Neural cell (in vitro differentiated cells): ENCODE measurements at regions not wholly inside any gene's neighbourhood (a gene's known extent, or its start where the extent isn't known, plus 50 kb on each side); places are given as distances from the start of the nearest gene placed in this dataset.

ENCODE experiments used
- EP300 ChIP-seq: fragments of 450-650 bp; conservative IDR thresholded peaks from 2 replicates; pipeline ENCODE4 v1.6.1; 2014; ENCODE audit warnings: antibody characterized with exemption, mild to moderate bottlenecking, moderate library complexity; ENCODE audit not compliant: poor library complexity, severe bottlenecking
- EZH2 ChIP-seq: fragments of 200-600, 300-800 bp; shearing (Covaris generic), sonication (generic); IDR thresholded peaks from 2 replicates; pipeline ENCODE4 v1.6.1; 2014; ENCODE audit warnings: antibody characterized with exemption, low read length, borderline replicate concordance, mild to moderate bottlenecking; ENCODE audit not compliant: insufficient read depth, poor library complexity, severe bottlenecking
- MXI1 ChIP-seq: fragments of 450-650 bp; conservative IDR thresholded peaks from 2 replicates; pipeline ENCODE4 v1.6.1; 2014; ENCODE audit warnings: antibody characterized with exemption, mild to moderate bottlenecking; ENCODE audit not compliant: poor library complexity, severe bottlenecking
- POLR2AphosphoS5 ChIP-seq: IDR thresholded peaks from 2 replicates; pipeline ENCODE4 v1.6.1; 2012
- RAD21 ChIP-seq: fragments of 450-650 bp; conservative IDR thresholded peaks from 2 replicates; pipeline ENCODE4 v1.6.1; 2014; ENCODE audit warnings: antibody characterized with exemption, mild to moderate bottlenecking, moderate library complexity
- TAF1 ChIP-seq: IDR thresholded peaks from 2 replicates; pipeline ENCODE4 v1.6.1; 2012; ENCODE audit warnings: low read depth
- TF ChIP-seq, protein P1 (sequence below): fragments of 450-650 bp; IDR thresholded peaks from 2 replicates; pipeline ENCODE4 v1.5.1; 2014; ENCODE audit warnings: antibody characterized with exemption, mild to moderate bottlenecking, moderate library complexity; ENCODE audit not compliant: poor library complexity, severe bottlenecking

DNA sequence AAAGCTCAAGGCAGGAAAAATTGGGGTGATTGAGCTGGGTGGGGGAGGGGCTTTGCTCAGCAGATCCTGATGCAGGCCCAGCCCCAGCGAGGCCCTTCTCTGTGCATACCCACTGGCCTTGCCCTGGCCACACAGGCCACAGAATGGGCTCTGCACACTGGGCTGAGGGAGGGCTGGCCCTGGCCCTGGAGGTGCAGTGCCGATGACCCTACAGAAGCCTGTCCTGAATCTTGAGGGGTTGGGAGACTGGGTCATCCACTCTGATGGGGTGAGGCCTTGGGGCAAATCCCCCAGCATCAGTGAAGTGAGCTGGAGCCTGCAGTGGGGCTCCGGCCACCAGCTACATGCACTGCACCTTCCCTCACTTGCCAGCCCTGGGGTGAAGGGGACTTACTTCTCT is 153.1 kb downstream of the URI1 start:
- TF ChIP-seq POLR2AphosphoS5 (no peak), TAF1 (no peak), RAD21 (no peak), MXI1 (no peak), EZH2 (no peak), EP300 (no peak)
- TF ChIP-seq, protein P1, sequence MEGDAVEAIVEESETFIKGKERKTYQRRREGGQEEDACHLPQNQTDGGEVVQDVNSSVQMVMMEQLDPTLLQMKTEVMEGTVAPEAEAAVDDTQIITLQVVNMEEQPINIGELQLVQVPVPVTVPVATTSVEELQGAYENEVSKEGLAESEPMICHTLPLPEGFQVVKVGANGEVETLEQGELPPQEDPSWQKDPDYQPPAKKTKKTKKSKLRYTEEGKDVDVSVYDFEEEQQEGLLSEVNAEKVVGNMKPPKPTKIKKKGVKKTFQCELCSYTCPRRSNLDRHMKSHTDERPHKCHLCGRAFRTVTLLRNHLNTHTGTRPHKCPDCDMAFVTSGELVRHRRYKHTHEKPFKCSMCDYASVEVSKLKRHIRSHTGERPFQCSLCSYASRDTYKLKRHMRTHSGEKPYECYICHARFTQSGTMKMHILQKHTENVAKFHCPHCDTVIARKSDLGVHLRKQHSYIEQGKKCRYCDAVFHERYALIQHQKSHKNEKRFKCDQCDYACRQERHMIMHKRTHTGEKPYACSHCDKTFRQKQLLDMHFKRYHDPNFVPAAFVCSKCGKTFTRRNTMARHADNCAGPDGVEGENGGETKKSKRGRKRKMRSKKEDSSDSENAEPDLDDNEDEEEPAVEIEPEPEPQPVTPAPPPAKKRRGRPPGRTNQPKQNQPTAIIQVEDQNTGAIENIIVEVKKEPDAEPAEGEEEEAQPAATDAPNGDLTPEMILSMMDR = no peak
